ENCODE measurements at regions not wholly inside any gene's neighbourhood (a gene's known extent, or its start where the extent isn't known, plus 50 kb on each side); places are given as distances from the start of the nearest gene placed in this dataset.

GRCh38 chr10:110443239-110444003, 54.3 kb upstream of the DUSP5 start:
- TF ChIP-seq JUND (IDR thresholded peaks at IDR 0.05; ENCODE audit: low read depth) = no peak
- no peak for DNase-seq (ENCODE audit: low read depth in 1 of 2, low spot score in 1 of 2)
- in situ Hi-C loops (cut with HindIII; ENCODE audit: low pct_unique_long_range_greater_than_20kb, low sequenced_read_pairs) = no loop called here

- DNase-seq (ENCODE audit: low read depth in 1 of 2, low spot score in 1 of 2) = no peak
- no peak for TF ChIP-seq JUND (IDR thresholded peaks at IDR 0.05; ENCODE audit: low read depth)
- in situ Hi-C loops (cut with HindIII; ENCODE audit: low pct_unique_long_range_greater_than_20kb, low sequenced_read_pairs) = no loop called here
Measured at GRCh38 chr10:110444004-110444337, 53.7 kb upstream of the DUSP5 start.

- no peak for DNase-seq (ENCODE audit: low read depth in 1 of 2, low spot score in 1 of 2)
- in situ Hi-C loops (cut with HindIII; ENCODE audit: low pct_unique_long_range_greater_than_20kb, low sequenced_read_pairs) = no loop called here
- no peak for TF ChIP-seq JUND (IDR thresholded peaks at IDR 0.05; ENCODE audit: low read depth)
Measured at GRCh38 chr10:110445871-110446270, 51.8 kb upstream of the DUSP5 start.

- no peak for TF ChIP-seq JUND (IDR thresholded peaks at IDR 0.05; ENCODE audit: low read depth)
- in situ Hi-C loops (cut with HindIII; ENCODE audit: low pct_unique_long_range_greater_than_20kb, low sequenced_read_pairs) = no loop called here
- no peak for DNase-seq (ENCODE audit: low read depth in 1 of 2, low spot score in 1 of 2)
Measured at GRCh38 chr10:110446277-110446676, 51.4 kb upstream of the DUSP5 start.

- in situ Hi-C loops (cut with HindIII; ENCODE audit: low pct_unique_long_range_greater_than_20kb, low sequenced_read_pairs) = no loop called here
- peak in 1 of 2 experiments; percentile 73 for DNase-seq (ENCODE audit: low read depth in 1 of 2, low spot score in 1 of 2)
- no peak for TF ChIP-seq JUND (IDR thresholded peaks at IDR 0.05; ENCODE audit: low read depth)
Measured at GRCh38 chr10:110446954-110447608, 50.6 kb upstream of the DUSP5 start.

GRCh38 chr10:110447886-110448285, 49.8 kb upstream of the DUSP5 start:
- TF ChIP-seq JUND (IDR thresholded peaks at IDR 0.05; ENCODE audit: low read depth) = no peak
- in situ Hi-C loops (cut with HindIII; ENCODE audit: low pct_unique_long_range_greater_than_20kb, low sequenced_read_pairs) = no loop called here
- no peak for DNase-seq (ENCODE audit: low read depth in 1 of 2, low spot score in 1 of 2)
